ENCODE measurements at regions not wholly inside any gene's neighbourhood (a gene's known extent, or its start where the extent isn't known, plus 50 kb on each side); places are given as distances from the start of the nearest gene placed in this dataset.
"Not testable (repeated sequence)": the region's sequence is repeated elsewhere in the genome, so short reads cannot be mapped to it uniquely, and the experiment has no call there.

- DNase-seq: no peak
Observed at GRCh38 chr2:47964277-47964676, 58.0 kb upstream of the FBXO11 start.

DNA sequence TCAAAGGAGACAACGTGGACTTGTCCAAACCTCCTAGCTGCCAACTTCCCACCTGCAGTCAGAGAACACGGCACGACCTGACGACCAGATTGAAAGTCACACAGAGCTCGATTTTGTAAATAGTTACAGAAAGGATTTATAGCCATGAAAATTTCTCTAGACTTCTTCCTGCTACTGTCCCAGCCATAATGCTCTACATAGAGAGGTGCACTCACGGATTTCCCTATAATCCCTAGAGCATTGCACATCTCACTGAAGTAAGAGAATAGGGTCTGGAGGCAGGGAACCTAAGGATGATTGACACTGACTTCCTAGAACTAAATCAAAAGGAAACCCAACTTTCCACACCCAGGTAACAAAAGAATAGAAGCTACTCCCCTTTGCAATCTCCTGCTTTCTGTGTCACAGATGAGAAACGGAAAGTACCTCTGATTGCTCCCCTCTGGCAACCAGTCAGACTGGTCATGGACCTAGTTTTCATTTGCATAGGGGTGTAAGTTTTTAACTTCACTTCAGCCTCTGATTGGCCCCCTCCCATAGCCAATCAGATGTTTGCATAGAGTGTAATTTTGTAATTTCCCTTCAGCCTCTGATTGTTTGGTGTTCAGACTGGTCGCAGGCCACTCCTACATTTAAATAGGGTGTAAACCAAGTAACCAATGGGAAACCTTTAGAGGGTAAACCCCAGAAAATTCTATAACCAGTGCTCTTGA lies 58.6 kb upstream of the FBXO11 start:
- no peak for DNase-seq

GRCh38 chr2:47976728-47977127 lies 70.4 kb upstream of the FBXO11 start:
- DNase-seq: not testable (repeated sequence)

DNA sequence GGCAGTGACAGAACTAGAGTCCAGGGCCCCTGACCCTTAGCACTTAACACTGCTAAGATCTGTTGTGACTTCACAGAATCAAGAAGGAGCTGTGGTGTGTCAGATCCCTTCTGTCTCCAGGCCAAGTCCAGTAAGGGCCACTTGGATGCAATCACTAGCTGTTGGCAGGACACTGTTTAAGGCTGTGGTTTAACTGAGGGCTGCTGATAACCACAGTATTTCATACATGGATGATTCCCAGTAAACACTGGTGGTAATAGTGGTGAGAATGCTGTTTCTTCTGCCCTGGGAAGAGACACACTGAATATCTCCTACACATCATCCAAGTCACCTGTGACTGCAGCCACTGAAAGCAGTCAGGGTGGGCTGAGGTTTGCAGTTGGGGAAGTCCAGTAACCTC lies 77.7 kb upstream of the FBXO11 start:
- DNase-seq: no peak

DNA sequence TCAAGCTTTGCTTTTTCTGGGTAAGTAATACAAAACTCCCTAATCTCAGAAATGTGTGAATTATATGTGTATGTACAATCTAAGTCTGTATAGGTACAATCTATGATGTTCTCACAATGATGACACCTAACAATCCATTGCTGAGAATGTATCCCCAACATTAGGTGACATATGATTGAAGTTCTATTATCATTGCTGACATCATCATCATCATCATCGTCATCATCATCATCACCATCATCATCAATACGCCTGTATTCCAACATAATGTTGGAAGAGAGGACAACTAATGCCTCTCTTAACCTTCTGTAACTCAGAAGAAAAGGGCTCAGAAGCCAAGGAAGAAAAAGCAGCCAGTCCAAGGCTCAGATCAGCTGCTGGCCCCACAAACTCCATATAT lies 84.2 kb upstream of the FBXO11 start:
- DNase-seq: no peak

DNA sequence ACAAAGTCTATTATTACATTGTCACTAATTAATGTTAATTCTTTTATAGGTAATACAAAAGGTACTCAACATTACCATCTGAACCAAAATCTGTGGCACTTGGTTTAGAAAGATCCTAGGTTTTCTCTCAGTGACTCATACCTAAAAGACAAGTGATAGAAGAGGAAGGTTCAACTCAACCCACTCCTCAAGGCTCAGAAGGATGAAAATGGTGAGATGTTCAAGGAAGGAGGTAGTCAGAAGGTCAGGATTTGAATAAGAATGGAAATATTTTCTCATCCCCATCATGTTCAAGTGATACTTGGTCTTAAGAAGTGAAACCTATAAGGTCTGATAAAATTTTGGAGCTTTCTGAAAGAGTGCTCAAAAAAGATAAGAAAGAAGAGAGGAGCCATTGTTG lies 86.4 kb upstream of the FBXO11 start:
- DNase-seq: no peak

GRCh38 chr2:47996808-47997207 lies 90.5 kb upstream of the FBXO11 start:
- DNase-seq: no peak

- no peak for DNase-seq
Observed at GRCh38 chr2:47999512-47999911, 93.2 kb upstream of the FBXO11 start.

DNA sequence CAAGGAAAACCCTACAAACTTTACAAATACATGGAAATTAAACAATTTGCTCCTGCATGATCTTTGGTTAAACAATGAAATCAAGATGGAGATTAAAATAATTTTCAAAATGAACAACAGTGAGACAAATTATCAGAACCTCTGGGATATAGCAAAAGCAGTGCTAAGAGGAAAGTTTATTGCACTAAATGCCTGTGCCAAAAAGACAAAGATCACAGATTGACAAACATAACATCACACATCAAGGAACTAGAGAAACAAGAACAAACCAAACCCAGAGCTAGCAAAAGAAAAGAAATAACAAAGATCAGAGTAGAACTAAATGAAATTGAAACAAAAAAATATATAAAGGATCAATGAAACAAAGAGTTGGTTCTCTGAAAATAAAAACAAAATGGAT lies 95.2 kb upstream of the FBXO11 start:
- DNase-seq: no peak

DNA sequence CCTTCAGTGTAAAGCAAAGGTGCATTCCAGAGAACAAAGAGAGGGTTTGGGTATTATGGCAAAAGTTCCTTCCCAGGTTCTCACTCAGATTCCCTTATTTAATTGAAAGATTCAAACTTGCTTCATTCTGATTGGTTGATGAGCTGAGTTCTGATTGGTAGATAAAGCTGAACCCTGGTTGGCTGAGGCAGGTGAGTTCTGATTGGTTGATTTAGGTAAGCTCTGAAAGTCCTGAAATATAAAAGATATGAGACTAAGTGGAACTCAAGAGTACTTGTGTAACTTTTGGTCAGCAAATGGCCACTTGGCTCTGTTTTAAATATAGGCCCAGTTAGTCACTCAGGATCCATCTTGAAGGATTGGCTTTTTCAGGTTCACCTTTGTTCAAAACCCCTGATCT lies 99.8 kb upstream of the FBXO11 start:
- DNase-seq: no peak

DNA sequence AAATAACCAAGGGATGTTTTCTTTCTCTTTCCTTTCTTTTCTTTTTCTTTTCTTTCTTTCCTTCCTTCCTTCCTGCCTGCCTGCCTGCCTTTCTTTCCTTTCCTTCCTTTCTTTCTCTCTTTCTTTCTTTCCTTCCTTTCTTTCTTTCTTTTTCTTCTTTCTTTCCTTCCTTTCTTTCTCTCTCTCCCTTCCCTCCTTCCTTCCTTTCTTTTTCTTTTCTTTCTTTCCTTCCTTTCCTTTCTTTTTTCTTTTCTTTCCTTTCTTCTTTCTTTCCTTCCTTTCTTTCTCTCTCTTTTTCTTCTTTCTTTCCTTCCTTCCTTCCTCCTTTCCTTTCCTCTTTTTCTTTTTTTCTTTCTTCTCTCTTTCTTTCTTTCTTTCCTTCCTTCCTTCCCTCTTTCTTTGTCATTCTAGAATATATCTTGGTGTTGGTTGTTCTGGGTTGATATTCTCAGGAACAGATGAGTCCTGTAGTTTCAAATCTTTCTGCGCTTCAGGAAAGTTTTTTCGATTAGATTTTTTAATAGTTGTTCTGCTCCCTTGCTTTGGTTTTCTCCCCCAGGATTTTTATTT lies 101.5 kb upstream of the FBXO11 start:
- no peak for DNase-seq

DNA sequence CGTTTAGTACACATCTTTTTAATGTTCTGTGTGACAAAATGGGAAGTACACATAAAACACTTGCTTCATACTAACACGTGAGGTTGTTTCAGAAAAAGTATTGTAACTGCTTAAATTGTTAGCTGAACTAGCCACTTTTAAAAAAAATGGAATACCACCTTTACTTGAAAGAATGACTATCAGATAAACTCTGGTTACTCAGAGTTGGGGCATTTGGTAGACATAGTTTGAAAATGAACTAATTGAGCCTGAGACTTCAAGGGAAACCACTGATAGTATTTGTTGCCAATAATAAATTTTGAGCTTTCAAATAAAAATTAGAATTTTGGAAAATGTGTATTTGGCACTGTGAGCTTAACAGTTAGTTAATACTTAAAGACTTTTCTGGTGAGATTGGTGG lies 103.0 kb upstream of the FBXO11 start:
- no peak for DNase-seq

GRCh38 chr2:48015421-48015820 lies 109.1 kb upstream of the FBXO11 start:
- DNase-seq: no peak

DNA sequence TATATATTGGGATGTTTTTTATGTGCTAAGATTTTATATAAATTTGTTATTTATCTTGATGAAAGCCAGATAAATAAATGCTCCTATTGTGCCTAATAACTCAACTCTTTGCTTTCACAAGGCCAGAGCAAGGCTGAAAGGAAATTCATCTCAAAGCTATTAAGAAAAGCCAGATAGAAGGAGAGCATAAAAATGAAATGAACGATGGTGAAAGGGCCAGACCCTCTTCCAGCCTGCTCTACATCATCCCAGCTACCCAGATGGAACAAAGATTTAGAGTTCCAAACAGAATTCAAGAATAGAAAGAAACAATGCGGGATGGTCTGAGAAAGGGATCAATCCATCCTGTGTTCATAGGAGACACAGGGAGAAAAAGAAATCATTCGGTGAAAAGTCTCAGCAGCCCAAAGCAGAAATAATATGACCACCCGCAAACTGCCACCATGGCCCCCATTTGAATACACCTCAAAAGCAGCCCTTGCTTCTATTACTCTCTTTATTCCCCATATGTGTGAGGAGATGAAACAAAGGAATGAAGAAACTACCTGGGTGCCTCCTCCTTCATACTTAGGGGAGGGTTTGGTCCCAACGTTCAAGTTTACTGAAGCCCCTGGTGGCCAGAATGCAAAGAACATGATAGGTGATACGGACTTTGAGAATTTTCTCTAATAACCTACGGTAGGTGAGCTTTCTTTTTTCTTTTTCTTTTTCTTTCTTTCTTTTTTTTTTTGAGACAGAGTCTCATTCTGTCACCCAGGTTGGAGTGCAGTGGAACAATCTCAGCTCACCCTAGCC lies 110.1 kb upstream of the FBXO11 start:
- no peak for DNase-seq

DNA sequence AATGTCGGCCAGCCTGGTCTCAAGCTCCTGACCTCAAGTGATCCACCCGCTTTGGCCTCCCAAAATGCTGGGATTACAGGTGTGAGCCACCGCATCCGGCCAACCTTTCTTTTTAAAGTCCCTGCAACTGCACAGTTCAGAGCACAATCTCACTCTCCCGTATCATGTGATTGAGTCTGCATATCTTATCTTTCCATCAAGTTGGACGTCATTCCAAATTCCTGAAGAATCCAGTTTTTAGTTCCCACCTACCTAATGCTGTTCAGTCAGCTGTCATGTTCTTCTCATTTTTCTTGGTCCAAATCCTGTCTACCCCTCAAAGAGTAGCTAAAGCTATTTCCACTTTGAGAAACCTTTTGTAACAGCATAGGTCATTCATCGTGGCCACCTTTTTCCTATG lies 110.8 kb upstream of the FBXO11 start:
- no peak for DNase-seq

DNA sequence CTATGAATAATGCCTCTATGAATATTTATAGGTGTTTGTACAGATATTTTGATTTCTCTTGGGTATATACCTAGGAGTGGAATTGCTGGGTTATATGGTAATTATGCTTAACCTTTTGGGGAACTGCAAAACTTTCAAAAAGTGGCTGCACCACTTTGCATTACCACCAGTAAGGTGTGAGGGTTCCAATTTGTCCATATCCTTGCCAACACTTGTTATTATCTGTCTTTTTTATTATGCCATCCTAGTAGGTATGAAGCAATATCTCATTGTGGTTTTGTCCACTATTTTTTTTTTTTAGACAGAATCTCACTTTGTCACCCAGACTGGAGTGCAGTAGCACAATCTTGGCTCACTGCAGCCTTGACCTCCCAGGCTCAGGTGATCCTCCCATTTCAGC lies 112.2 kb upstream of the FBXO11 start:
- DNase-seq: no peak

DNA sequence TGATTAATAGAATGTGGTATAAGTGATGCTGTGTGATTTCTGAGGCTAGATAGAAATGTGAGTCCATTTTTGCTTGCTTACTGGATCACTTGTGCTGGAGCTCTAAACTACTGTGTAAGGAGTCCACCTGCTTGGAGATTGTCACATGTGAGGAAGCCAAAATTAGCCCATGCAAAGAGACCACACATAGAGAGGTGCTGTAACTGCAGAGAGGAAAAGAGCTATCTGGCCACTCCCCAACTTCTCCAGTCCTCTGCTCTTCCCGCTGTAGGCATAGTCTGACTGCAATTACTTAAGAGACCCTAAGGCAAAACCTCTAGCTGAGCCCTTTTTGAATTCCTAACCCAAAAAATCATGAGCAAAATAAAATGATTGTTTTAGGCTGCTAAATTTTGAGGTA lies 120.6 kb upstream of the FBXO11 start:
- DNase-seq: no peak

DNA sequence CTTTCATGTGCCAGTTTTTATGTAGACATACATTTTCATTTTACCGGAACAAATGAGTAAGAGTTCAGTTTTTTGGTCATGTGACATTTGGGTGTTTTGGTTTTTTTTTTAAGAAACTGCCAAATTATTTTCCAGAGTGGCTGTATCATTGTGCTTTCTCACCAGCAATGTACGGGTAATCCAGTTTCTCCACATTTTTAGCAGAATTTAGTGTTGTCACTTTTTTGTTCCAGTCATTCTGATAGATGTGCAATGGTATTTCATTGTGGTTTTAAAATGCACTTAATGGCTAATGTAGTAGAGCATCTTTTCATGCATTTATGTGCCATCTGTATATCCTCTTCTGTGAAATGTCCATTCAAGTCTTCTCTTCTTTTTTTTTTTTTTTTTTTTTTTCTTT lies 126.5 kb upstream of the FBXO11 start:
- no peak for DNase-seq

GRCh38 chr2:48034295-48034694 lies 128.0 kb upstream of the FBXO11 start:
- no peak for DNase-seq

DNA sequence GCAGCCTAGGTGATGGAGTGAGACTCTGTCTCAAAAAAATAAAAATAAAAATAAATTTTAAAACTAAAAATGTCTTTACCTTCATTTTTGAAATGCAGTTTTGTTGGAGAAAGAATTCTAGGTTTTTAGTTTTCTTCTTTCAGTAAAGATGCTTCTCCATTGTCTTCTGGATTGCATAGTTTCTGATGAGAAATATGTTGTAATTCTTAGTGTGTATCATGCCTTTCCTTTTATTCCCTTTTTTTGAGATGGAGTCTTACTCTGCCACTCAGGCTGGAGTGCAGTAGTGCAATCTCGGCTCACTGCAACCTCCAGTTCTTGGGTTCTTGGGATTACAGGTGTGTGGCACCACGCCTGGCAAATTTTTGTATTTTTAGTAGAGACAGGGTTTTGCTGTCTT lies 130.0 kb upstream of the FBXO11 start:
- no peak for DNase-seq

GRCh38 chr2:48039209-48039990 lies 133.1 kb upstream of the FBXO11 start:
- no peak for DNase-seq

DNA sequence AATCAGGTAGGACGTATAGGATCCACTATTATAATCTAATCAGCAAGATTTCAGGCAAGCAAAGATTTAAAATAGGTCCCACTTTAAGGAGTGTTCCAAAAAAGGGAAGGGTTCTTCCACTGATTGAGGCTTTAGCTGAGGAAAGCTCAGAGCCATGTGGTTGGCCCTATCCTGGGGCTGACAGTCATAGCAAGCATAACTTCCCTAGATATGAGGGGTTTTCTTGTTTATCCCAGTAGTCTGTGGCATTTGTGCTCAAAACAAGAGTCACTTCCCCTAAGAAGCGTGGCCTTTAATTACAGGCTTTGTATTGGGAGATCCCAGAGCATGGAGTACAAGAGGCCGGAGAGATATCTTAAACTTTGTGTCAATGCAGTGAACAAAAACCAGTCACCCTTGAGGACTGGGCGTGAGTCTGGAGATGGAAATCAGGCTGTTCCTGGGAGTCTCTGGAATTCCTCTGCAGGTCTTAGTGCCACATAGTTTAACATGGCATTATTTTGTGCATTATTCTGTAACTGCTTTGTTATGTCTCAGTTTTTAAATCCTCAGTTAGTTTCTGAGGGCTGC lies 136.9 kb upstream of the FBXO11 start:
- no peak for DNase-seq

GRCh38 chr2:48043746-48044145 lies 137.4 kb upstream of the FBXO11 start:
- DNase-seq: no peak
